Esophagus squamous epithelium (tissue), 5 donors: ENCODE measurements at regions not wholly inside any gene's neighbourhood (a gene's known extent, or its start where the extent isn't known, plus 50 kb on each side); places are given as distances from the start of the nearest gene placed in this dataset.

Source experiments
- DNase-seq: peaks from one replicate; lab custom pipeline; 2025; lab: John Stamatoyannopoulos, UW
- H3K27ac ChIP-seq, 4 donors: fragments of 200-600 bp; sonication (generic); one replicate each; pipeline ENCODE4 v1.5.1; 2016 to 2019; ENCODE audit warnings: mild to moderate bottlenecking in 1 of 4
- H3K27me3 ChIP-seq, 4 donors: fragments of 200-600 bp; sonication (generic); 1 replicate in 3 of 4; 2 replicates in 1 of 4; pipeline versions ENCODE4 v1.5.1 to v1.6.0; 2017 to 2021; ENCODE audit warnings: antibody characterized with exemption in 1 of 4
- H3K36me3 ChIP-seq, 3 donors: fragments of 200-600 bp; sonication (generic); one replicate each; pipeline ENCODE4 v1.5.1; 2016 to 2019
- H3K4me1 ChIP-seq, 3 donors: fragments of 200-600 bp; sonication (generic); one replicate each; pipeline ENCODE4 v1.5.1; 2017 to 2019
- H3K4me3 ChIP-seq, 4 donors: fragments of 200-600 bp; sonication (generic); 1 replicate in 3 of 4; 2 replicates in 1 of 4; pipeline ENCODE4 v1.5.1; 2016 to 2019; ENCODE audit warnings: mild to moderate bottlenecking in 2 of 4, moderate library complexity in 1 of 4
- H3K9me3 ChIP-seq, 3 donors: fragments of 200-600 bp; sonication (generic); one replicate each; pipeline ENCODE4 v1.5.1; 2016 to 2019
- POLR2A ChIP-seq, 4 donors: fragments of 450-650 bp; IDR thresholded peaks; one replicate each; pipeline ENCODE4 v1.6.1; 2017; ENCODE audit warnings: antibody characterized with exemption in 4 of 4, mild to moderate bottlenecking in 4 of 4, moderate library complexity in 3 of 4
- WGBS, 2 donors: methylation state at CpG; one replicate each; pipeline ENCODE4 v1.1.5; 2018; 5-methylcytosine and 5-hydroxymethylcytosine counted together
- intact Hi-C: fragments of 100-400 bp; cut with DNase I; formaldehyde crosslinking; loops from one replicate; pipeline ENCODE4 v1.15.0; 2022
- TF ChIP-seq, protein P1 (sequence below), 6 experiments: fragments of 450-650 bp in 4 of 6; fragments of 200-600 bp in 2 of 6; sonication (generic) in 2 of 6; IDR thresholded peaks; one replicate each; pipeline ENCODE4 v1.5.1; 2016 to 2019; ENCODE audit warnings: antibody characterized with exemption in 6 of 6, mild to moderate bottlenecking in 4 of 6, moderate library complexity in 4 of 6
- donor health status: DM: yes; HTN: yes; CAD: no.

DNA sequence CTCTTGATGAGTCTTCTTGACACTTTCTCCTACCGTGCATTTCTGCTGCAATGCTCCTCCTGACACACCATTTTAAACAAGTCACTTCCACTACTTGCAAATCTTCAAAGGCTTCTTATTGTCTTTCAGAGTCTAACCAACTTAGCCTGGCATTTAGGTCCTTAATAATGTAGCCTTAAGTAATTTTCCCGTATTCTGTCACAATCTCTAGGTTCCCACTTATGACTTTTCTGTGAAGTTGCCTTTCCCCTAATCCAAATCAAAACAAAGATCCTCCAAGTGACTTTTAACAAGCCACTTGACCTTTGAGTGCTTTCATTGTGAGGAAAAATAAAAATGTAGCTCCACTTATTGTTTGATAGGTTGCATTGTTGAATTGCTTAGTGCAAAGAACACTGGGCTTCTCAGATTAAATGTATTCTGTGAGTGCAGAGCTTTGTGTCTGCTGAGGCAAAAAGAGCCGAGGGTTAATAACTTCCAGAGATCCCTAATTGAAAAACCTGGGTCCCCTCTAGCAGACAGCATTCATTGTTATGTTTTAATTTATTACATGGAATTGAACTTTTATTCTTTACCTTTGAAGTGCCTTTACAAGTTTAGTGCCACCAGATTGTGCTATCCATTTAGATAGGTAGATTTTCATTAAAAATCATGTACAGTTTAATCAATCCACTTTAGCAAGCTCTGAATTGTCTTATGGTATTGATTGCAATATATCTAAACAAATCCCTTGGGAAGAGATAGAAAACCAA lies 341.7 kb upstream of the TYRP1 start:
- DNase-seq, result no peak
- 28 to 41% methylated on average over 3 of the region's 3 CpGs for WGBS, 2 donors
- intact Hi-C loops, result no loop called here

DNA sequence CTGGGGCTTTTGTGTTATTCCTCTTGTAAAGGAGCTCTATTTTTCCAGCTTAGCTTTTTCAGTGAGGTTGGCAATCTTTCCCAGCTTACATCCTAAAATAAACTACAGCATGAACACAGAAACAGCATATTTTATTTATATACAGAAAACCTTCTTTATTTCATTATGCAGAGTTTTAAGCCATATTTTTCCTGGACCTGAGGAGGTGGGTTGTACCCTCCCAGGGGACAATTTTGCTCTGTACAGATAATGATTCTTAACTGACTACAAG lies 341.2 kb upstream of the TYRP1 start:
- TF ChIP-seq, protein P1, sequence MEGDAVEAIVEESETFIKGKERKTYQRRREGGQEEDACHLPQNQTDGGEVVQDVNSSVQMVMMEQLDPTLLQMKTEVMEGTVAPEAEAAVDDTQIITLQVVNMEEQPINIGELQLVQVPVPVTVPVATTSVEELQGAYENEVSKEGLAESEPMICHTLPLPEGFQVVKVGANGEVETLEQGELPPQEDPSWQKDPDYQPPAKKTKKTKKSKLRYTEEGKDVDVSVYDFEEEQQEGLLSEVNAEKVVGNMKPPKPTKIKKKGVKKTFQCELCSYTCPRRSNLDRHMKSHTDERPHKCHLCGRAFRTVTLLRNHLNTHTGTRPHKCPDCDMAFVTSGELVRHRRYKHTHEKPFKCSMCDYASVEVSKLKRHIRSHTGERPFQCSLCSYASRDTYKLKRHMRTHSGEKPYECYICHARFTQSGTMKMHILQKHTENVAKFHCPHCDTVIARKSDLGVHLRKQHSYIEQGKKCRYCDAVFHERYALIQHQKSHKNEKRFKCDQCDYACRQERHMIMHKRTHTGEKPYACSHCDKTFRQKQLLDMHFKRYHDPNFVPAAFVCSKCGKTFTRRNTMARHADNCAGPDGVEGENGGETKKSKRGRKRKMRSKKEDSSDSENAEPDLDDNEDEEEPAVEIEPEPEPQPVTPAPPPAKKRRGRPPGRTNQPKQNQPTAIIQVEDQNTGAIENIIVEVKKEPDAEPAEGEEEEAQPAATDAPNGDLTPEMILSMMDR (IDR thresholded peaks at IDR 0.05), result no peak
- no peak for TF ChIP-seq POLR2A (IDR thresholded peaks at IDR 0.05)
- Histone ChIP-seq H3K9me3 (no peaks in the 10 kb centered on the region), H3K27me3 (no peaks in the 10 kb centered on the region), H3K36me3 (no peaks in the 10 kb centered on the region), H3K4me3 (no peak overlapping the region), H3K4me1 (no peaks in the 10 kb centered on the region), H3K27ac (no peak overlapping the region)
- intact Hi-C loops, result no loop called here
- no peak for DNase-seq

More for the DNA sequence above, 341.7 kb upstream of the TYRP1 start:
- no peaks in the 10 kb centered on the region for H3K4me1 ChIP-seq
- no peaks in the 10 kb centered on the region for H3K36me3 ChIP-seq
- H3K9me3 ChIP-seq, result no peaks in the 10 kb centered on the region
- H3K27me3 ChIP-seq, result no peaks in the 10 kb centered on the region
- no peak overlapping the region for H3K27ac ChIP-seq
- TF ChIP-seq, protein P1 (IDR thresholded peaks at IDR 0.05), result no peak
- no peak for TF ChIP-seq POLR2A (IDR thresholded peaks at IDR 0.05)
- H3K4me3 ChIP-seq, result no peak overlapping the region

DNA sequence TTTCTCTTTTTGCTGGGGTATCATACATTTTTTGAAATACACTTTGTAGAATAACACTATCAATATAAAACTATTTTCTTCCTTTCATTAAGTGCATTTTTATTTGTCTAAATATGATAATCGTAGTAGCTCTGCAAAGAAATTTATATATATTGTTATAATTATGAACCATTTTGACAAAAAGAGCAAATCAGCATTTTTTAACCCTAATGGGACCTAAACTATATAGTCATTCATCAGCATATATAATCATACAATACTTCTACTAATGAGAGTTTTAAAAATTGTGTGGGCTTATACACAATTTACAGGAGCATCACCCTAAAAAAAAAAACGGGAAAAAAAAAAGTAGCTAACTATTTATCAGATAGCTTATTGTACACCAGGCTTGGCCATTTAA lies 329.7 kb upstream of the TYRP1 start:
- intact Hi-C loops, result no loop called here
- TF ChIP-seq, protein P1 (IDR thresholded peaks at IDR 0.05), result no peak
- no peak for TF ChIP-seq POLR2A (IDR thresholded peaks at IDR 0.05)
- H3K9me3 ChIP-seq, result no peaks in the 10 kb centered on the region
- no peaks in the 10 kb centered on the region for H3K36me3 ChIP-seq
- no peak overlapping the region for H3K27ac ChIP-seq
- no peak overlapping the region for H3K4me3 ChIP-seq
- 47 to 48% methylated on average over 2 of the region's 2 CpGs for WGBS, 2 donors
- no peak for DNase-seq
- H3K27me3 ChIP-seq, result no peaks in the 10 kb centered on the region
- H3K4me1 ChIP-seq, result no peaks in the 10 kb centered on the region

DNA sequence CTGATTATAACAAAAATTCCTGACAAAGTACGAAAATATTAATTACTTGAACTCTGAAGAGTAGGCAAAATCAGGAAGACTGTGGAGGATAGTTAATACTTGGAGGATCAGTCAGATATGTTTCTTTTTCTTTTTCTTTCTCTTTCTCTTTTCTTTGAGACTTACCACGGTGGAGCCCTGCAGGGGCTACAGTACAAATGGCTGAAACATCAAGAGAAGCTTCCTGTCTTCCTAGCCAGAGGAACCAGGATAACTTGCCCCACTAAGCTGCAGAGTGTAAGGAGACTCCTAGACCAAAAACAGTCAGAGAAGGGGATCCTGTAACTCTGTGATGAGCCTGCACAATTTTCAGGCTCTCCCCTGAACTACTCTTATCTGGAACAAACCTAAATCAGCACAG lies 324.6 kb upstream of the TYRP1 start:
- H3K36me3 ChIP-seq, result no peaks in the 10 kb centered on the region
- H3K4me3 ChIP-seq, result no peak overlapping the region
- TF ChIP-seq POLR2A (IDR thresholded peaks at IDR 0.05), result no peak
- TF ChIP-seq, protein P1 (IDR thresholded peaks at IDR 0.05), result no peak
- no peaks in the 10 kb centered on the region for H3K27me3 ChIP-seq
- H3K4me1 ChIP-seq, result no peaks in the 10 kb centered on the region
- WGBS, 2 donors, result 25 to 44% methylated on average over 2 of the region's 2 CpGs
- intact Hi-C loops, result no loop called here
- no peak for DNase-seq
- no peak overlapping the region for H3K27ac ChIP-seq
- H3K9me3 ChIP-seq, result no peaks in the 10 kb centered on the region

DNA sequence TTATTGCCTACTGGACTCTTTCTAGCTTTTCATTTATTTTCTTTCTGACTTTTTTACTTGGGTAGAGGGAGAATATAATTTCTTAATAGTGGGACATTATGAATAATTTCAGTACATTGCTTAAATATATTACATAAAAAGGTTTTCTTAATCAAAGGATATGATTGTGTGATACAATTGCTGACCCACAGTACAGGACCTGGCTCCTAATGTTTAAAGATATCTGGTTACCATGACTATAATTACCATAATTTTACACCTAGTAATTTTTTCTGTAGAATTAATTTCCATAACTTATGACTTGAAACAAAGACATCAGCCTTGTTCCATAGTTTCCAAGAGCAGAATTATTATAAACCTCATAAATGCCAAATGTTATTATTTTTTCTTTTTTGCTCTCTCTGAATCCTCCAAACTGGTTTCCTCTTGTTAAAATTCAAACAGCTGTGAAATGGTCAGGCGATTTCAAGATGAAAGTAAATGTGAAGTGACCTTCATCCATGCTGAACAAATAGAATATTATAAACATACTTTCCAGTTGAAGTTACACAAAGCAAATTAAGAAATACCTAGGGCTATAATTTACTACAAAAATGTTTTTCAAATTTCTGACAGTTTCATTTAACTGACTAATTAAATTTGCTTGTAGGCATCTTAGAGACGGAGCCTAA lies 301.2 kb upstream of the TYRP1 start:
- no peak for TF ChIP-seq POLR2A (IDR thresholded peaks at IDR 0.05)
- TF ChIP-seq, protein P1 (IDR thresholded peaks at IDR 0.05), result no peak
- intact Hi-C loops, result no loop called here
- no peaks in the 10 kb centered on the region for H3K36me3 ChIP-seq
- H3K4me1 ChIP-seq, result no peaks in the 10 kb centered on the region
- H3K27me3 ChIP-seq, result no peaks in the 10 kb centered on the region
- no peak for DNase-seq
- no peak overlapping the region for H3K27ac ChIP-seq
- no peaks in the 10 kb centered on the region for H3K9me3 ChIP-seq
- no peak overlapping the region for H3K4me3 ChIP-seq
- 40 to 60% methylated on average over 2 of the region's 2 CpGs for WGBS, 2 donors
